ENCODE measurements at regions not wholly inside any gene's neighbourhood (a gene's known extent, or its start where the extent isn't known, plus 50 kb on each side); places are given as distances from the start of the nearest gene placed in this dataset.

DNA sequence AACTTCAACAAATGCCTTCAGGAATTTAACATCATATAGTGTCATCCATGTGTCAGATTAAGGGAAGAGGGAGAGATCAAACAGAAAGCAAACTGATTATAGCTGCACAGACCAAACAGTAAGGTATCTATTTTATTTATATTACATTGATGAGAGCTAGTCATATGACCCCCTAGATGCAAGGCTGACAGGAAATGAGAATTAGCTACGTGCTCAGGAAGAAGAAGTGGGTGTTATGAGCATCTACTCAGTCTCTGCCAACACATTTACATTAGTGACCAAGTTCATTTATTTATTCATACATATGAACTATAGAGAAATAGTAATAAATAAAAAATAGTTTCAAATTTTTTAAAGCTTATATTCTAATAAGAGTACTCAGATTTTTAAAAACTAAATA lies 787.3 kb downstream of the KCTD16 start:
- no peak overlapping the region for H3K27ac Mint-ChIP-seq
- TF ChIP-seq, protein P1, sequence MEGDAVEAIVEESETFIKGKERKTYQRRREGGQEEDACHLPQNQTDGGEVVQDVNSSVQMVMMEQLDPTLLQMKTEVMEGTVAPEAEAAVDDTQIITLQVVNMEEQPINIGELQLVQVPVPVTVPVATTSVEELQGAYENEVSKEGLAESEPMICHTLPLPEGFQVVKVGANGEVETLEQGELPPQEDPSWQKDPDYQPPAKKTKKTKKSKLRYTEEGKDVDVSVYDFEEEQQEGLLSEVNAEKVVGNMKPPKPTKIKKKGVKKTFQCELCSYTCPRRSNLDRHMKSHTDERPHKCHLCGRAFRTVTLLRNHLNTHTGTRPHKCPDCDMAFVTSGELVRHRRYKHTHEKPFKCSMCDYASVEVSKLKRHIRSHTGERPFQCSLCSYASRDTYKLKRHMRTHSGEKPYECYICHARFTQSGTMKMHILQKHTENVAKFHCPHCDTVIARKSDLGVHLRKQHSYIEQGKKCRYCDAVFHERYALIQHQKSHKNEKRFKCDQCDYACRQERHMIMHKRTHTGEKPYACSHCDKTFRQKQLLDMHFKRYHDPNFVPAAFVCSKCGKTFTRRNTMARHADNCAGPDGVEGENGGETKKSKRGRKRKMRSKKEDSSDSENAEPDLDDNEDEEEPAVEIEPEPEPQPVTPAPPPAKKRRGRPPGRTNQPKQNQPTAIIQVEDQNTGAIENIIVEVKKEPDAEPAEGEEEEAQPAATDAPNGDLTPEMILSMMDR (IDR thresholded peaks at IDR 0.05; ENCODE audit: unreplicated experiment): no peak
- H3K9me3 Mint-ChIP-seq: no peaks in the 10 kb centered on the region
- H3K4me3 Mint-ChIP-seq: no peak overlapping the region
- H3K27me3 Mint-ChIP-seq (ENCODE audit: low read depth): peaks cover 8% of the 10 kb centered on the region
- no peak for DNase-seq (ENCODE audit: low spot score in 2 of 2, unreplicated experiment in 2 of 2)
- H3K36me3 Mint-ChIP-seq: no peaks in the 10 kb centered on the region
- H3K4me1 Mint-ChIP-seq: no peaks in the 10 kb centered on the region

DNA sequence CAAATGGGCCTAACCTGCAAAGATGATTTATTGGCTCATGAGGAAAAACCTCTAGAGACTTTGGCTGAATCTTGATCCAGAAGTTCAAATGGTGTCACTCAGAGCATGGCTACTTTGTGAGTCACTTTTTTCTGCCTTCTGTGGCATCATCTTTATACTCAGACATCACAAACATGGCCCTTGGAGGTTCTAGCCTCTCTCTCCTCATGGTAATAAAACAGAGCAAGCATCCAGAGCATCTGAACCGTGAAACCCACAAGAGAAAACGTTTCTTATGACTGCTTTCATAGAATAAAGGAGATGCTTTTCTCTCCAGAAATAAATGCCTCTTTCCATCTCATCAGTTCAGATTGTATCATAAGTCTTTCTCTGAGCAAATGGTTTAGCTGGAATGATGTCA lies 780.3 kb downstream of the KCTD16 start:
- H3K4me3 Mint-ChIP-seq: no peak overlapping the region
- no peaks in the 10 kb centered on the region for H3K9me3 Mint-ChIP-seq
- peaks cover 2% of the 10 kb centered on the region for H3K4me1 Mint-ChIP-seq
- TF ChIP-seq, protein P1 (IDR thresholded peaks at IDR 0.05; ENCODE audit: unreplicated experiment): no peak
- no peak for DNase-seq (ENCODE audit: low spot score in 2 of 2, unreplicated experiment in 2 of 2)
- peaks cover 10% of the 10 kb centered on the region for H3K27me3 Mint-ChIP-seq (ENCODE audit: low read depth)
- no peaks in the 10 kb centered on the region for H3K36me3 Mint-ChIP-seq
- no peak overlapping the region for H3K27ac Mint-ChIP-seq

DNA sequence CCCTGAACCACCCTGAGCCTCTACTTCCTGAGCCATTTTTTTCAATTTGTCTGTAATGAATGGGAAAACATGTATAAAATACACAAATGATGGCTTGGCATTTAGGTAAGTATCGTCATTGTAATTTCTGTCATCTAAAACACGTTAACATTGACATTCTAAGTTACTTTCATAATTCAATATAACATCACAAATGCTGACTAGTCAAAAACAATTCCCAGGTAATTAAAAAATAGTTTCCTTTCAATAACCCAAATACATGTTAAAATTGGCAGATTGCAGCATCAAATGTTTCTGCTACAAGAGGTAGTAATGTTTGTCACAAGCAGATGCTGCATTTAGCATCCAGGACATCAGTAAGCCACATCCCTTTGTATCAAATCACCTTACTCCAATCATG lies 776.4 kb downstream of the KCTD16 start:
- TF ChIP-seq, protein P1 (IDR thresholded peaks at IDR 0.05; ENCODE audit: unreplicated experiment): no peak
- DNase-seq (ENCODE audit: low spot score in 2 of 2, unreplicated experiment in 2 of 2): no peak
- no peak overlapping the region for H3K27ac Mint-ChIP-seq
- H3K9me3 Mint-ChIP-seq: no peaks in the 10 kb centered on the region
- peaks cover 24% of the 10 kb centered on the region for H3K27me3 Mint-ChIP-seq (ENCODE audit: low read depth)
- no peaks in the 10 kb centered on the region for H3K36me3 Mint-ChIP-seq
- no peak overlapping the region for H3K4me3 Mint-ChIP-seq
- H3K4me1 Mint-ChIP-seq: peaks cover 2% of the 10 kb centered on the region

DNA sequence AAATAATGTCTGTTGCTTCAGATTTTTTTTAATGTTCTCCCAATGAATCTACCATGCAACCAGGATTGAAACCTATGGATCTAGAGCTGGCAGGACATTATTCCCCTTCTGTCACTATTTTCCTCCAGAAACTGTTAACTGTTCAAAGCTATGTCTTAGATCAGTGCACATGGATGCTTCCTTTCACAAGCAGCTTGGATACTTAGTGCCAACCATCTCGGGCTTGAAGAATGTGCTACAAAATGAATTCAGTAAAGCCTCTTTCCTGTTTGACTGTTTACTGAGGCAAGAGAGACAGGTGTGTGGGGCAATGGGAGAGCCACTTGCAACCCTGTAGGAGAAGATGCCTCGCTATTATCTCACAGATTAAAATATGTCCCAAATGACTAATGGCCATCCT lies 774.8 kb downstream of the KCTD16 start:
- H3K4me3 Mint-ChIP-seq: no peak overlapping the region
- no peaks in the 10 kb centered on the region for H3K36me3 Mint-ChIP-seq
- no peaks in the 10 kb centered on the region for H3K9me3 Mint-ChIP-seq
- no peak for DNase-seq (ENCODE audit: low spot score in 2 of 2, unreplicated experiment in 2 of 2)
- H3K4me1 Mint-ChIP-seq: peaks cover 2% of the 10 kb centered on the region
- TF ChIP-seq, protein P1 (IDR thresholded peaks at IDR 0.05; ENCODE audit: unreplicated experiment): no peak
- H3K27ac Mint-ChIP-seq: no peak overlapping the region
- H3K27me3 Mint-ChIP-seq (ENCODE audit: low read depth): peaks cover 24% of the 10 kb centered on the region

DNA sequence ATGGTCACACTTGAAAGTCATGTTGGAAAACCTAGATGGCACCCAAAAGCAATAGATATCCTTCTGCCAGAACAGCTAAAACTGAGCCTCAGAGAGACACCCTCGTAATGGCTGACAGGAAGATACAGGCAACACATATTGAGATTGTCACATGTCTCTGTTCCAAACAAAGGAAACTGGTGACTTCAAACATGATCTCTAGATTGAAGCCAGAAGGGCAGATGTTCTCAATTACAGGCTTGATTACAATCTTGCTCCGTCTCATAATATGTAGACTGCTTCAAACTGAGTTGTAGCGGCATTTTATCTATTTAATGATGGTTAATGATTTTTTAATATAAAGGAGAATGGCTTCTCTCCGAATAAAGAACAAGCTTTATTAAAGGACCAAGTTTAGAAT lies 774.3 kb downstream of the KCTD16 start:
- Mint-ChIP-seq H3K27me3 (ENCODE audit: low read depth) (peaks cover 20% of the 10 kb centered on the region), H3K9me3 (no peaks in the 10 kb centered on the region), H3K36me3 (no peaks in the 10 kb centered on the region), H3K27ac (no peak overlapping the region), H3K4me1 (peaks cover 2% of the 10 kb centered on the region), H3K4me3 (no peak overlapping the region)
- TF ChIP-seq, protein P1 (IDR thresholded peaks at IDR 0.05; ENCODE audit: unreplicated experiment): no peak
- DNase-seq (ENCODE audit: low spot score in 2 of 2, unreplicated experiment in 2 of 2): no peak

DNA sequence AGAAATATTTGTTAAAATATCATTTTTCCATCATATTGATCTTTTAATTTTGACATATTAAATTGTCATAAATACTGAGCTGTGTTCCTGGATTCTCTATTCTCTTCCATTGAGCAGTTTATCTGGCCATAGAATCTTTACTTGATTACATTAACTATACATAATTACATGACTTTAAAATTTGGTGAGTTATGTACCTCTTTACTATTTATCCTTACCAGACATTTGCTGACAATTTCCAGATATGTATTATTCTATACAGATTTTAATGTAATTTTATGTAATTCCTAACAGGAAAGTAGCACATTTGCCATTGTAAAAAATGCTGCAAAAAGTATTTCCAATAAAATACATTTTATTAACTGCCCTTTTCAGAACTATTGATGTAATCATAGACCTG lies 770.3 kb downstream of the KCTD16 start:
- TF ChIP-seq, protein P1 (IDR thresholded peaks at IDR 0.05; ENCODE audit: unreplicated experiment): no peak
- Mint-ChIP-seq H3K4me1 (no peaks in the 10 kb centered on the region), H3K36me3 (no peaks in the 10 kb centered on the region), H3K4me3 (no peak overlapping the region), H3K27me3 (ENCODE audit: low read depth) (peaks cover 31% of the 10 kb centered on the region), H3K9me3 (peaks cover 9% of the 10 kb centered on the region), H3K27ac (no peak overlapping the region)
- DNase-seq (ENCODE audit: low spot score in 2 of 2, unreplicated experiment in 2 of 2): no peak

All from mesothelial cell of epicardium (in vitro differentiated cells).